ENCODE measurements at regions not wholly inside any gene's neighbourhood (a gene's known extent, or its start where the extent isn't known, plus 50 kb on each side); places are given as distances from the start of the nearest gene placed in this dataset.

- intact Hi-C loops (cut with DNase I), result no loop called here
- no peak for DNase-seq
These were observed 124.1 kb upstream of the RASGRP1 start for GRCh38 chr15:38688761-38689160.

GRCh38 chr15:38689522-38689921, 124.9 kb upstream of the RASGRP1 start:
- intact Hi-C loops (cut with DNase I), result no loop called here
- no peak for DNase-seq

- intact Hi-C loops (cut with DNase I), result loop anchor here (10.0 kb wide), 1 partner anchor 245 kb away; no protein-coding TSS in a partner anchor
- no peak for DNase-seq
These were observed 125.6 kb upstream of the RASGRP1 start for GRCh38 chr15:38690216-38690615.

- intact Hi-C loops (cut with DNase I), result loop anchor here (10.0 kb wide), 1 partner anchor 246 kb away; no protein-coding TSS in a partner anchor
- DNase-seq, result peak; percentile 47 to 90 (median 76)
These were observed 126.2 kb upstream of the RASGRP1 start for GRCh38 chr15:38690719-38691332.

- no peak for DNase-seq
- intact Hi-C loops (cut with DNase I), result loop anchor here (10.0 kb wide), 1 partner anchor 247 kb away; no protein-coding TSS in a partner anchor
These were observed 126.8 kb upstream of the RASGRP1 start for GRCh38 chr15:38691377-38691776.

- no peak for DNase-seq
- intact Hi-C loops (cut with DNase I), result loop anchor here (10.0 kb wide), 1 partner anchor 247 kb away; no protein-coding TSS in a partner anchor
These were observed 127.6 kb upstream of the RASGRP1 start for GRCh38 chr15:38691965-38692788.

- no peak for DNase-seq
- intact Hi-C loops (cut with DNase I), result loop anchor here (10.0 kb wide), 1 partner anchor 248 kb away; no protein-coding TSS in a partner anchor
These were observed 128.1 kb upstream of the RASGRP1 start for GRCh38 chr15:38692789-38693062.

- intact Hi-C loops (cut with DNase I), result loop anchor here (10.0 kb wide), 1 partner anchor 251 kb away; no protein-coding TSS in a partner anchor
These were observed 130.9 kb upstream of the RASGRP1 start for GRCh38 chr15:38695249-38696108.

GRCh38 chr15:38696109-38696727, 131.6 kb upstream of the RASGRP1 start:
- DNase-seq, result no peak

More at GRCh38 chr15:38695249-38696108, 130.9 kb upstream of the RASGRP1 start:
- no peak for DNase-seq

GRCh38 chr15:38696790-38697495, 132.3 kb upstream of the RASGRP1 start:
- intact Hi-C loops (cut with DNase I), result loop anchor here (10.0 kb wide), 1 partner anchor 252 kb away; no protein-coding TSS in a partner anchor

More at GRCh38 chr15:38696109-38696727, 131.6 kb upstream of the RASGRP1 start:
- intact Hi-C loops (cut with DNase I), result loop anchor here (10.0 kb wide), 1 partner anchor 251 kb away; no protein-coding TSS in a partner anchor

GRCh38 chr15:38698254-38698653, 133.6 kb upstream of the RASGRP1 start:
- no peak for DNase-seq
- intact Hi-C loops (cut with DNase I), result loop anchor here (10.0 kb wide), 1 partner anchor 253 kb away; no protein-coding TSS in a partner anchor

More at GRCh38 chr15:38696790-38697495, 132.3 kb upstream of the RASGRP1 start:
- DNase-seq, result no peak

- intact Hi-C loops (cut with DNase I), result loop anchor here (10.0 kb wide), 1 partner anchor 255 kb away; no protein-coding TSS in a partner anchor
- DNase-seq, result peak; percentile 16 to 83 (median 58)
These were observed 135.1 kb upstream of the RASGRP1 start for GRCh38 chr15:38699633-38700230.

GRCh38 chr15:38701149-38701548, 136.5 kb upstream of the RASGRP1 start:
- DNase-seq, result no peak
- intact Hi-C loops (cut with DNase I), result no loop called here

GRCh38 chr15:38702178-38702912, 137.7 kb upstream of the RASGRP1 start:
- intact Hi-C loops (cut with DNase I), result no loop called here
- DNase-seq, result no peak

- intact Hi-C loops (cut with DNase I), result no loop called here
- no peak for DNase-seq
These were observed 141.0 kb upstream of the RASGRP1 start for GRCh38 chr15:38705436-38706219.

- no peak for DNase-seq
- intact Hi-C loops (cut with DNase I), result no loop called here
These were observed 142.3 kb upstream of the RASGRP1 start for GRCh38 chr15:38706956-38707355.

All from head of caudate nucleus (tissue), 42 donors.